ENCODE measurements at regions not wholly inside any gene's neighbourhood (a gene's known extent, or its start where the extent isn't known, plus 50 kb on each side); places are given as distances from the start of the nearest gene placed in this dataset.

GRCh38 chr12:38016602-38017001 lies 300.0 kb upstream of the ALG10B start:
- Histone ChIP-seq H3K9me3 (peaks cover 0 to 2% of the 10 kb centered on the region in 2 donors), H3K4me3 (no peak overlapping the region), H3K27me3 (no peaks in the 10 kb centered on the region), H3K36me3 (no peaks in the 10 kb centered on the region), H3K27ac (no peak overlapping the region), H3K4me1 (no peaks in the 10 kb centered on the region)
- intact Hi-C loops (cut with DNase I; ENCODE audit: low total_unique reads), result no loop called here
- no peak for DNase-seq
- TF ChIP-seq POLR2A (IDR thresholded peaks at IDR 0.05), result no peak
- TF ChIP-seq CTCF (IDR thresholded peaks at IDR 0.05), result no peak

- Histone ChIP-seq H3K27me3 (no peaks in the 10 kb centered on the region), H3K36me3 (no peaks in the 10 kb centered on the region), H3K4me3 (no peak overlapping the region), H3K4me1 (no peaks in the 10 kb centered on the region), H3K27ac (no peak overlapping the region), H3K9me3 (peaks cover 0 to 4% of the 10 kb centered on the region in 2 donors)
- intact Hi-C loops (cut with DNase I; ENCODE audit: low total_unique reads), result no loop called here
- no peak for DNase-seq
- TF ChIP-seq POLR2A (IDR thresholded peaks at IDR 0.05), result no peak
- no peak for TF ChIP-seq CTCF (IDR thresholded peaks at IDR 0.05)
Observed at GRCh38 chr12:38025916-38026315, 290.7 kb upstream of the ALG10B start.

GRCh38 chr12:38053113-38053512 lies 263.5 kb upstream of the ALG10B start:
- no peak overlapping the region for H3K27ac ChIP-seq
- no peaks in the 10 kb centered on the region for H3K9me3 ChIP-seq
- H3K4me1 ChIP-seq, result no peaks in the 10 kb centered on the region
- H3K36me3 ChIP-seq, result no peaks in the 10 kb centered on the region
- no peak for DNase-seq
- no peak overlapping the region for H3K4me3 ChIP-seq
- no peaks in the 10 kb centered on the region for H3K27me3 ChIP-seq
- intact Hi-C loops (cut with DNase I; ENCODE audit: low total_unique reads), result no loop called here
- no peak for TF ChIP-seq POLR2A (IDR thresholded peaks at IDR 0.05)
- TF ChIP-seq CTCF (IDR thresholded peaks at IDR 0.05), result no peak

GRCh38 chr12:38053655-38054464 lies 262.7 kb upstream of the ALG10B start:
- no peak overlapping the region for H3K27ac ChIP-seq
- H3K4me1 ChIP-seq, result no peaks in the 10 kb centered on the region
- H3K27me3 ChIP-seq, result no peaks in the 10 kb centered on the region
- no peak for DNase-seq
- intact Hi-C loops (cut with DNase I; ENCODE audit: low total_unique reads), result no loop called here
- H3K4me3 ChIP-seq, result no peak overlapping the region
- no peaks in the 10 kb centered on the region for H3K9me3 ChIP-seq
- no peak for TF ChIP-seq POLR2A (IDR thresholded peaks at IDR 0.05)
- no peak for TF ChIP-seq CTCF (IDR thresholded peaks at IDR 0.05)
- H3K36me3 ChIP-seq, result no peaks in the 10 kb centered on the region

- no peak for DNase-seq
- Histone ChIP-seq H3K9me3 (no peaks in the 10 kb centered on the region), H3K27me3 (no peaks in the 10 kb centered on the region), H3K4me3 (no peak overlapping the region), H3K4me1 (no peaks in the 10 kb centered on the region), H3K27ac (no peak overlapping the region), H3K36me3 (no peaks in the 10 kb centered on the region)
- no peak for TF ChIP-seq POLR2A (IDR thresholded peaks at IDR 0.05)
- intact Hi-C loops (cut with DNase I; ENCODE audit: low total_unique reads), result no loop called here
Observed at GRCh38 chr12:38056701-38057689, 259.6 kb upstream of the ALG10B start.

Data from uterus (tissue), 3 donors.